ENCODE measurements at regions not wholly inside any gene's neighbourhood (a gene's known extent, or its start where the extent isn't known, plus 50 kb on each side); places are given as distances from the start of the nearest gene placed in this dataset.

DNA sequence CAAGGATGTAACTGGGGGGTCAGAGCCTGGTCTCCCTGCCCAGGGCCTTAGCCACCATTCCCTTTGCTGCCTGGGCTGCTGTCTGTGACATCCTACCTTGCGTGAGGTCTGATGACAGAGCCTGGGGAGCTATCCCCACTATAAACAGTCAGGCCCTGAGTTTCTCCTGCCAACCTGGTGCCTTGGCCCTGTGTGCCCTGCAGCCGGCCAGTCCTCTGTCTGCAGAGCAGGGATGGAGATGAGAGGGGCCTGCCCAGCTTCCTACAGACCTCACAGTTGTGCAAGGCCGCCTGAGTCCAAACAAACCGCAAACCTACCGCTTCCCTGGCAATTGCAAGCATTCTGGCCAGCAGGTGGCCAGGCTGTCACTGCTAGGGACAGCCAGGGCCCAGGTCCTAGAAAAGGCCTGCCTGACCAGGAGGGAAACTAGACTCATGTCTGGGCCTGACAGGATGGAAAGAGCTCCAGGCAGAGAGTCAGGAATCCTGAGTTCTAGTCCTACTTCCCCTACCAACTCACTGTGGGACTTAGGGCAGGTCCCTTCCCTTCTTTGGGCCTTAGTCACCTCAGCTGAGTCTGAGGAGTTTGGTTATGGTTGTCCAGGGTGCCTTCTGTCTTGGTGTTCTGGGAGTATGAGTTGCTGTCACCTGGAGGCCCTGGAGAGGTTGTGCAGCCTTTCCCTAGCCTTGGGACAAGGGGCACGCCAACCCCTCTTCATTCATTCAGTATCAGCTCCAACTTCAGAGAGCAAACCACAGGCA, 86.2 kb downstream of the VEGFA start (continued):
- TF ChIP-seq, protein P1, sequence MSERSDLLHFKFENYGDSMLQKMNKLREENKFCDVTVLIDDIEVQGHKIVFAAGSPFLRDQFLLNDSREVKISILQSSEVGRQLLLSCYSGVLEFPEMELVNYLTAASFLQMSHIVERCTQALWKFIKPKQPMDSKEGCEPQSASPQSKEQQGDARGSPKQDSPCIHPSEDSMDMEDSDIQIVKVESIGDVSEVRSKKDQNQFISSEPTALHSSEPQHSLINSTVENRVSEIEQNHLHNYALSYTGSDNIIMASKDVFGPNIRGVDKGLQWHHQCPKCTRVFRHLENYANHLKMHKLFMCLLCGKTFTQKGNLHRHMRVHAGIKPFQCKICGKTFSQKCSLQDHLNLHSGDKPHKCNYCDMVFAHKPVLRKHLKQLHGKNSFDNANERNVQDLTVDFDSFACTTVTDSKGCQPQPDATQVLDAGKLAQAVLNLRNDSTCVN (CRISPR knock-in tag; IDR thresholded peaks at IDR 0.05; ENCODE audit: borderline replicate concordance), result peak; percentile 83; the same call in 1 of the 2 replicates
- peak; percentile 86 for TF ChIP-seq KDM2A (CRISPR knock-in tag; IDR thresholded peaks at IDR 0.05; ENCODE audit: borderline replicate concordance, low read depth)
- TF ChIP-seq, protein P2, sequence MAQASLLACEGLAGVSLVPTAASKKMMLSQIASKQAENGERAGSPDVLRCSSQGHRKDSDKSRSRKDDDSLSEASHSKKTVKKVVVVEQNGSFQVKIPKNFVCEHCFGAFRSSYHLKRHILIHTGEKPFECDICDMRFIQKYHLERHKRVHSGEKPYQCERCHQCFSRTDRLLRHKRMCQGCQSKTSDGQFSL (CRISPR knock-in tag; IDR thresholded peaks at IDR 0.05), result no peak
- TF ChIP-seq, protein P3, sequence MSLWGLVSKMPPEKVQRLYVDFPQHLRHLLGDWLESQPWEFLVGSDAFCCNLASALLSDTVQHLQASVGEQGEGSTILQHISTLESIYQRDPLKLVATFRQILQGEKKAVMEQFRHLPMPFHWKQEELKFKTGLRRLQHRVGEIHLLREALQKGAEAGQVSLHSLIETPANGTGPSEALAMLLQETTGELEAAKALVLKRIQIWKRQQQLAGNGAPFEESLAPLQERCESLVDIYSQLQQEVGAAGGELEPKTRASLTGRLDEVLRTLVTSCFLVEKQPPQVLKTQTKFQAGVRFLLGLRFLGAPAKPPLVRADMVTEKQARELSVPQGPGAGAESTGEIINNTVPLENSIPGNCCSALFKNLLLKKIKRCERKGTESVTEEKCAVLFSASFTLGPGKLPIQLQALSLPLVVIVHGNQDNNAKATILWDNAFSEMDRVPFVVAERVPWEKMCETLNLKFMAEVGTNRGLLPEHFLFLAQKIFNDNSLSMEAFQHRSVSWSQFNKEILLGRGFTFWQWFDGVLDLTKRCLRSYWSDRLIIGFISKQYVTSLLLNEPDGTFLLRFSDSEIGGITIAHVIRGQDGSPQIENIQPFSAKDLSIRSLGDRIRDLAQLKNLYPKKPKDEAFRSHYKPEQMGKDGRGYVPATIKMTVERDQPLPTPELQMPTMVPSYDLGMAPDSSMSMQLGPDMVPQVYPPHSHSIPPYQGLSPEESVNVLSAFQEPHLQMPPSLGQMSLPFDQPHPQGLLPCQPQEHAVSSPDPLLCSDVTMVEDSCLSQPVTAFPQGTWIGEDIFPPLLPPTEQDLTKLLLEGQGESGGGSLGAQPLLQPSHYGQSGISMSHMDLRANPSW (CRISPR knock-in tag; IDR thresholded peaks at IDR 0.05; ENCODE audit: borderline replicate concordance), result peak; percentile 77; the same call in 1 of the 2 replicates
- TF ChIP-seq, protein P4, sequence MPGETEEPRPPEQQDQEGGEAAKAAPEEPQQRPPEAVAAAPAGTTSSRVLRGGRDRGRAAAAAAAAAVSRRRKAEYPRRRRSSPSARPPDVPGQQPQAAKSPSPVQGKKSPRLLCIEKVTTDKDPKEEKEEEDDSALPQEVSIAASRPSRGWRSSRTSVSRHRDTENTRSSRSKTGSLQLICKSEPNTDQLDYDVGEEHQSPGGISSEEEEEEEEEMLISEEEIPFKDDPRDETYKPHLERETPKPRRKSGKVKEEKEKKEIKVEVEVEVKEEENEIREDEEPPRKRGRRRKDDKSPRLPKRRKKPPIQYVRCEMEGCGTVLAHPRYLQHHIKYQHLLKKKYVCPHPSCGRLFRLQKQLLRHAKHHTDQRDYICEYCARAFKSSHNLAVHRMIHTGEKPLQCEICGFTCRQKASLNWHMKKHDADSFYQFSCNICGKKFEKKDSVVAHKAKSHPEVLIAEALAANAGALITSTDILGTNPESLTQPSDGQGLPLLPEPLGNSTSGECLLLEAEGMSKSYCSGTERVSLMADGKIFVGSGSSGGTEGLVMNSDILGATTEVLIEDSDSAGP (CRISPR knock-in tag; IDR thresholded peaks at IDR 0.05; ENCODE audit: borderline replicate concordance), result peak; percentile 87
- peak; percentile 67; the same call in 1 of the 2 replicates for TF ChIP-seq MTA1 (CRISPR knock-in tag; IDR thresholded peaks at IDR 0.05; ENCODE audit: borderline replicate concordance)
- TF ChIP-seq CAMTA2 (CRISPR knock-in tag; IDR thresholded peaks at IDR 0.05; ENCODE audit: borderline replicate concordance), result no peak
- no peak for TF ChIP-seq FOXP1 (IDR thresholded peaks at IDR 0.05)
- TF ChIP-seq FOXP1 (CRISPR knock-in tag; IDR thresholded peaks at IDR 0.05), result no peak
- TF ChIP-seq JUN (CRISPR knock-in tag; IDR thresholded peaks at IDR 0.05), result peak; percentile 37; the same call in 1 of the 2 replicates
- no peak for TF ChIP-seq KLF11 (CRISPR knock-in tag; IDR thresholded peaks at IDR 0.05)
- TF ChIP-seq HOXD1 (CRISPR knock-in tag; IDR thresholded peaks at IDR 0.05), result no peak
- peak; percentile 97 for TF ChIP-seq ZNF619 (CRISPR knock-in tag; IDR thresholded peaks at IDR 0.05)
- no peak for TF ChIP-seq TCF7L2 (IDR thresholded peaks at IDR 0.05; ENCODE audit: low read depth, low read length)
- peak; percentile 85; the same call in 1 of the 2 replicates for TF ChIP-seq MEIS1 (CRISPR knock-in tag; IDR thresholded peaks at IDR 0.05; ENCODE audit: borderline replicate concordance)
- no peak for TF ChIP-seq FOXM1 (CRISPR knock-in tag; IDR thresholded peaks at IDR 0.05)
- no peak for TF ChIP-seq HIVEP1 (CRISPR knock-in tag; IDR thresholded peaks at IDR 0.05)
- TF ChIP-seq ZNF883 (CRISPR knock-in tag; IDR thresholded peaks at IDR 0.05; ENCODE audit: not compliant biosample characterization), result no peak
- peak; percentile 65; the same call in 1 of the 2 replicates for TF ChIP-seq ZNF501 (CRISPR knock-in tag; IDR thresholded peaks at IDR 0.05)
- TF ChIP-seq, protein P5, sequence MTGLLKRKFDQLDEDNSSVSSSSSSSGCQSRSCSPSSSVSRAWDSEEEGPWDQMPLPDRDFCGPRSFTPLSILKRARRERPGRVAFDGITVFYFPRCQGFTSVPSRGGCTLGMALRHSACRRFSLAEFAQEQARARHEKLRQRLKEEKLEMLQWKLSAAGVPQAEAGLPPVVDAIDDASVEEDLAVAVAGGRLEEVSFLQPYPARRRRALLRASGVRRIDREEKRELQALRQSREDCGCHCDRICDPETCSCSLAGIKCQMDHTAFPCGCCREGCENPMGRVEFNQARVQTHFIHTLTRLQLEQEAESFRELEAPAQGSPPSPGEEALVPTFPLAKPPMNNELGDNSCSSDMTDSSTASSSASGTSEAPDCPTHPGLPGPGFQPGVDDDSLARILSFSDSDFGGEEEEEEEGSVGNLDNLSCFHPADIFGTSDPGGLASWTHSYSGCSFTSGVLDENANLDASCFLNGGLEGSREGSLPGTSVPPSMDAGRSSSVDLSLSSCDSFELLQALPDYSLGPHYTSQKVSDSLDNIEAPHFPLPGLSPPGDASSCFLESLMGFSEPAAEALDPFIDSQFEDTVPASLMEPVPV (CRISPR knock-in tag; IDR thresholded peaks at IDR 0.05), result no peak; the same call in 1 of the 2 replicates
